H1 (cell line): ENCODE measurements at regions not wholly inside any gene's neighbourhood (a gene's known extent, or its start where the extent isn't known, plus 50 kb on each side); places are given as distances from the start of the nearest gene placed in this dataset.
A peak's percentile ranks its signal among the peaks of the same experiment; 100 is the strongest.

Experiments used
- CTCF ChIA-PET: fragments of 300-600 bp; sonication (Branson Sonifier 250); formaldehyde crosslinking; loops from one replicate; lab custom pipeline; 2021; ENCODE audit not compliant: partially characterized antibody; lab: Charles Lee
- POLR2A ChIA-PET: fragments of 300-600 bp; sonication (Branson Sonifier 250); formaldehyde crosslinking; loops from one replicate; lab custom pipeline; 2021; ENCODE audit warnings: inconsistent platforms; ENCODE audit not compliant: partially characterized antibody; lab: Charles Lee
- DNase-seq, 2 experiments: peaks; one replicate each; pipeline versions ENCODE4 v3.0.0 to v3.0.0-alpha.2; 2010 to 2022; ENCODE audit warnings: low spot score in 2 of 2, low read depth in 1 of 2, mixed read lengths in 1 of 2
- FAIRE-seq: peaks from 2 replicates; lab custom pipeline; 2011; peaks lifted over from hg19 to GRCh38; lab: Jason Lieb, UNC
- H2AFZ ChIP-seq: 2 replicates; pipeline ENCODE4 v1.8.1; 2012; ENCODE audit warnings: low read length, inconsistent platforms
- H2AK5ac ChIP-seq: 2 replicates; pipeline ENCODE4 v1.6.1; 2013; ENCODE audit warnings: low read depth, low read length
- H2BK120ac ChIP-seq: replicated peaks from 2 replicates; pipeline ENCODE3; 2013; ENCODE audit warnings: low read depth, low read length, inconsistent platforms
- H2BK12ac ChIP-seq: 2 replicates; pipeline ENCODE4 v1.6.1; 2013; ENCODE audit warnings: low read depth, low read length
- H2BK15ac ChIP-seq: 2 replicates; pipeline ENCODE4 v1.6.1; 2013; ENCODE audit warnings: low read length
- H2BK20ac ChIP-seq: 2 replicates; pipeline ENCODE4 v1.6.1; 2013; ENCODE audit warnings: low read length
- H2BK5ac ChIP-seq: 2 replicates; pipeline ENCODE4 v1.6.1; 2013; ENCODE audit warnings: low read depth, low read length
- H3K14ac ChIP-seq: 2 replicates; pipeline ENCODE4 v1.6.1; 2013; ENCODE audit warnings: inconsistent platforms; ENCODE audit not compliant: insufficient read length
- H3K18ac ChIP-seq: 2 replicates; pipeline ENCODE4 v1.6.1; 2013; ENCODE audit warnings: low read length; ENCODE audit errors: extremely low read depth
- H3K23ac ChIP-seq: 2 replicates; pipeline ENCODE4 v1.6.1; 2013; ENCODE audit warnings: inconsistent platforms; ENCODE audit not compliant: insufficient read length
- H3K23me2 ChIP-seq: 2 replicates; pipeline ENCODE4 v1.6.1; 2013; ENCODE audit warnings: low read depth, low read length
- H3K27ac ChIP-seq: 2 replicates; pipeline ENCODE4 v1.6.1; 2011; ENCODE audit warnings: low read depth, low read length, inconsistent platforms
- H3K27me3 ChIP-seq, 4 experiments: replicated peaks in 1 of 4; 1 replicate in 1 of 4; 2 replicates in 3 of 4; pipeline versions ENCODE4 v1.6.1 to v1.8.1; 2011 to 2013; ENCODE audit warnings: low read length in 3 of 4, mild to moderate bottlenecking in 3 of 4, inconsistent platforms in 2 of 4, mixed read lengths in 2 of 4, moderate library complexity in 1 of 4; ENCODE audit not compliant: control insufficient read depth in 3 of 4, insufficient read depth in 3 of 4; ENCODE audit errors: extremely low read depth in 1 of 4
- H3K36me3 ChIP-seq, 4 experiments: 2 replicates each; pipeline versions ENCODE4 v1.6.1 to v1.8.1; 2011 to 2013; ENCODE audit warnings: mild to moderate bottlenecking in 4 of 4, low read length in 3 of 4, moderate library complexity in 2 of 4, control low read depth in 1 of 4, inconsistent platforms in 1 of 4; ENCODE audit not compliant: insufficient read depth in 4 of 4, control insufficient read depth in 2 of 4
- H3K4ac ChIP-seq: replicated peaks from 2 replicates; pipeline ENCODE3; 2013; ENCODE audit warnings: low read length, low read depth, mixed read lengths, inconsistent platforms; ENCODE audit not compliant: insufficient read length
- H3K4me1 ChIP-seq, 4 experiments: replicated peaks in 1 of 4; 1 replicate in 1 of 4; 2 replicates in 3 of 4; pipeline versions ENCODE4 v1.6.1 to v1.8.1; 2011 to 2013; ENCODE audit warnings: low read length in 3 of 4, inconsistent platforms in 2 of 4, mixed read lengths in 1 of 4; ENCODE audit not compliant: insufficient read depth in 4 of 4, control insufficient read depth in 3 of 4
- H3K4me2 ChIP-seq, 2 experiments: 2 replicates each; pipeline versions ENCODE4 v1.6.1 to v1.8.1; 2011 to 2013; ENCODE audit warnings: low read depth in 2 of 2, low read length in 2 of 2, control low read depth in 1 of 2, inconsistent platforms in 1 of 2, mild to moderate bottlenecking in 1 of 2; ENCODE audit not compliant: insufficient read depth in 1 of 2
- H3K4me3 ChIP-seq, 4 experiments: fragments of 200-600, 300-600 bp in 1 of 4; sonication (generic), shearing (Covaris generic), sonication (Bioruptor Twin) in 1 of 4; 2 replicates each; pipeline versions ENCODE4 v1.5.1 to v1.8.1; 2011 to 2016; ENCODE audit warnings: low read length in 4 of 4, low read depth in 3 of 4, control low read depth in 2 of 4, inconsistent platforms in 2 of 4, mild to moderate bottlenecking in 2 of 4, mixed read lengths in 1 of 4, moderate library complexity in 1 of 4; ENCODE audit not compliant: insufficient read depth in 2 of 4; ENCODE audit errors: extremely low read depth in 1 of 4
- H3K56ac ChIP-seq: replicated peaks from 2 replicates; pipeline ENCODE3; 2013; ENCODE audit warnings: low read depth, mild to moderate bottlenecking, mixed read lengths, low read length, inconsistent platforms; ENCODE audit not compliant: insufficient read length
- H3K79me1 ChIP-seq: 2 replicates; pipeline ENCODE4 v1.6.1; 2013; ENCODE audit warnings: low read depth, low read length, control low read depth
- H3K79me2 ChIP-seq, 2 experiments: 2 replicates each; pipeline versions ENCODE4 v1.6.1 to v1.8.1; 2012 to 2013; ENCODE audit warnings: low read length in 2 of 2, mild to moderate bottlenecking in 2 of 2, inconsistent platforms in 1 of 2; ENCODE audit not compliant: insufficient read depth in 2 of 2, control insufficient read depth in 1 of 2
- H3K9ac ChIP-seq, 4 experiments: replicated peaks in 1 of 4; 1 replicate in 1 of 4; 2 replicates in 3 of 4; pipeline versions ENCODE4 v1.6.1 to v1.8.1; 2011 to 2013; ENCODE audit warnings: low read depth in 3 of 4, low read length in 3 of 4, control low read depth in 2 of 4, mild to moderate bottlenecking in 2 of 4, moderate library complexity in 2 of 4, inconsistent platforms in 1 of 4; ENCODE audit errors: extremely low read depth in 1 of 4
- H3K9me3 ChIP-seq, 2 experiments: 2 replicates each; pipeline versions ENCODE4 v1.6.1 to v1.8.1; 2012 to 2013; ENCODE audit warnings: mild to moderate bottlenecking in 2 of 2, moderate library complexity in 2 of 2, control low read depth in 1 of 2, inconsistent platforms in 1 of 2, low read depth in 1 of 2, low read length in 1 of 2, mixed read lengths in 1 of 2; ENCODE audit not compliant: insufficient read depth in 2 of 2
- H4K20me1 ChIP-seq, 2 experiments: replicated peaks in 1 of 2; 2 replicates each; pipeline versions ENCODE3 to v1.8.1; 2011 to 2013; ENCODE audit warnings: inconsistent platforms in 2 of 2, low read length in 2 of 2, mild to moderate bottlenecking in 1 of 2; ENCODE audit not compliant: insufficient read depth in 2 of 2, control insufficient read depth in 1 of 2
- H4K5ac ChIP-seq: 2 replicates; pipeline ENCODE4 v1.6.1; 2013; ENCODE audit warnings: low read length, low read depth, mixed read lengths, inconsistent platforms; ENCODE audit not compliant: insufficient read length
- H4K8ac ChIP-seq: 2 replicates; pipeline ENCODE4 v1.8.0; 2013; ENCODE audit warnings: mild to moderate bottlenecking, moderate library complexity, low read length, inconsistent platforms; ENCODE audit not compliant: insufficient read depth; ENCODE audit errors: extremely low read depth
- H4K91ac ChIP-seq: replicated peaks from 2 replicates; pipeline ENCODE3; 2013; ENCODE audit warnings: low read length, mixed read lengths, inconsistent platforms; ENCODE audit not compliant: insufficient read length
- ATF3 ChIP-seq: IDR thresholded peaks from 2 replicates; pipeline ENCODE4 v1.6.1; 2011; ENCODE audit warnings: low read depth, mild to moderate bottlenecking, low read length; ENCODE audit not compliant: insufficient read depth
- BACH1 ChIP-seq: IDR thresholded peaks from 2 replicates; pipeline ENCODE4 v1.6.1; 2012; ENCODE audit warnings: low read length, improper control_type of control experiment
- CTCF ChIP-seq, 3 experiments: IDR thresholded peaks; 1 replicate in 2 of 3; 2 replicates in 1 of 3; pipeline versions ENCODE4 v1.5.1 to v1.6.1; 2011; ENCODE audit warnings: low read length in 3 of 3, mild to moderate bottlenecking in 3 of 3, inconsistent platforms in 2 of 3, low read depth in 1 of 3, moderate library complexity in 1 of 3; ENCODE audit not compliant: insufficient read depth in 1 of 3; ENCODE audit errors: control extremely low read depth in 1 of 3
- EGR1 ChIP-seq: IDR thresholded peaks from 2 replicates; pipeline ENCODE4 v1.6.1; 2011; ENCODE audit warnings: low read depth, low read length, borderline replicate concordance
- RAD21 ChIP-seq, 2 experiments: IDR thresholded peaks in 1 of 2; conservative IDR thresholded peaks in 1 of 2; 2 replicates each; pipeline ENCODE4 v1.6.1; 2011; ENCODE audit warnings: low read depth in 2 of 2, low read length in 2 of 2, improper control_type of control experiment in 1 of 2, inconsistent platforms in 1 of 2, mild to moderate bottlenecking in 1 of 2, moderate library complexity in 1 of 2
- SRF ChIP-seq: IDR thresholded peaks from 2 replicates; pipeline ENCODE4 v1.6.1; 2011; ENCODE audit warnings: mild to moderate bottlenecking, low read depth, low read length, moderate library complexity
- USF2 ChIP-seq: IDR thresholded peaks from 2 replicates; pipeline ENCODE4 v1.6.1; 2011; ENCODE audit warnings: low read length, improper control_type of control experiment
- WGBS, 2 experiments: shearing (Covaris generic) in 1 of 2; methylation state at CpG; one replicate each; pipeline versions ENCODE4 v1.1.6 to v1.1.7; 2013 to 2015; ENCODE audit warnings: low lambda C conversion rate in 2 of 2, mixed read lengths in 2 of 2, inconsistent platforms in 1 of 2, low coverage in 1 of 2, missing lambda C conversion rate in 1 of 2; ENCODE audit not compliant: insufficient replicate concordance in 2 of 2, insufficient coverage in 1 of 2, insufficient read length in 1 of 2; ENCODE audit errors: extremely low coverage in 1 of 2, missing lambda C conversion rate in 1 of 2; 5-methylcytosine and 5-hydroxymethylcytosine counted together

GRCh38 chr10:7054915-7055314 is 355.9 kb downstream of the SFMBT2 start:
- H2BK5ac ChIP-seq, result no peak overlapping the region
- no peak overlapping the region for H2AFZ ChIP-seq
- no peak overlapping the region for H3K14ac ChIP-seq
- no peak overlapping the region for H2BK12ac ChIP-seq
- H4K8ac ChIP-seq, result no peak overlapping the region
- no peak overlapping the region for H2BK15ac ChIP-seq
- no peak overlapping the region for H3K4me2 ChIP-seq
- no peak overlapping the region for H3K23ac ChIP-seq
- H4K5ac ChIP-seq, result no peak overlapping the region
- H3K79me2 ChIP-seq, result no peaks in the 10 kb centered on the region
- no peak overlapping the region for H2BK120ac ChIP-seq
- H3K9ac ChIP-seq, result no peak overlapping the region
- H3K27ac ChIP-seq, result no peak overlapping the region
- H3K4me1 ChIP-seq, result peaks cover 0 to 3% (median 0%) of the 10 kb centered on the region in 4 experiments; a peak in 1 of 7 replicates
- FAIRE-seq (peak; percentile 97), DNase-seq (peak in 1 of 2 experiments; percentile 15)
- ChIA-PET POLR2A (interaction anchor here (0.7 kb wide), 2 partner anchors 293 to 356 kb away, joined by 3 read pairs; partner anchors contain the start of gene SFMBT2), CTCF (interaction anchor here (0.6 to 1.8 kb wide), 35 partner anchors 9 to 364 kb away, joined by 3 to 21 read pairs (median 4); no protein-coding TSS in a partner anchor)
- no peak overlapping the region for H3K18ac ChIP-seq
- no peaks in the 10 kb centered on the region for H3K79me1 ChIP-seq
- no peaks in the 10 kb centered on the region for H3K36me3 ChIP-seq
- no peak overlapping the region for H3K56ac ChIP-seq
- no peak overlapping the region for H4K91ac ChIP-seq
- no peak overlapping the region for H3K4me3 ChIP-seq
- H3K27me3 ChIP-seq, result no peaks in the 10 kb centered on the region
- H3K9me3 ChIP-seq, result peaks cover 0 to 4% of the 10 kb centered on the region in 2 experiments; a peak in 1 of 4 replicates
- no peak overlapping the region for H3K4ac ChIP-seq
- H3K23me2 ChIP-seq, result no peaks in the 10 kb centered on the region; the same call in 1 of the 2 replicates
- WGBS, 2 experiments, result 72% methylated on average over 6 of the region's 6 CpGs; no CpG with 5 or more reads in 1 of the 2 experiments
- TF ChIP-seq RAD21 (IDR thresholded peaks at IDR 0.05 in 1 of 2, conservative IDR thresholded peaks at IDR 0.05 in 1 of 2; ENCODE audit: low read depth in 2 of 2, low read length in 2 of 2), result peak; percentile 52 to 70
- peak; percentile 69 for TF ChIP-seq USF2
- TF ChIP-seq SRF, result no peak
- TF ChIP-seq CTCF (IDR thresholded peaks at IDR 0.05; ENCODE audit: control extremely low read depth in 1 of 3, insufficient read depth in 1 of 3, low read depth in 1 of 3, low read length in 3 of 3), result peak; percentile 11 to 62 (median 48)
- no peak for TF ChIP-seq BACH1
- TF ChIP-seq ATF3, result 0 out of 2 replicates have a peak, but pooled peaks have one; percentile 45
- TF ChIP-seq EGR1, result no peak
- H2BK20ac ChIP-seq, result no peak overlapping the region
- no peak overlapping the region for H2AK5ac ChIP-seq
- H4K20me1 ChIP-seq, result no peaks in the 10 kb centered on the region
